ENCODE measurements at regions not wholly inside any gene's neighbourhood (a gene's known extent, or its start where the extent isn't known, plus 50 kb on each side); places are given as distances from the start of the nearest gene placed in this dataset.
"Not testable (repeated sequence)": the region's sequence is repeated elsewhere in the genome, so short reads cannot be mapped to it uniquely, and the experiment has no call there.

- DNase-seq (ENCODE audit: low read depth) = no peak
Measured at GRCh38 chr13:39893808-39894207, 238.3 kb downstream of the COG6 start.

GRCh38 chr13:39894586-39894985 lies 239.1 kb downstream of the COG6 start:
- no peak for DNase-seq (ENCODE audit: low read depth)

GRCh38 chr13:39895254-39895653 lies 239.8 kb downstream of the COG6 start:
- no peak for DNase-seq (ENCODE audit: low read depth)

- no peak for DNase-seq (ENCODE audit: low read depth)
Measured at GRCh38 chr13:39897636-39898035, 242.2 kb downstream of the COG6 start.

GRCh38 chr13:39900106-39900750 lies 244.8 kb downstream of the COG6 start:
- DNase-seq (ENCODE audit: low read depth) = no peak

GRCh38 chr13:39904959-39905358 lies 249.5 kb downstream of the COG6 start:
- no peak for DNase-seq (ENCODE audit: low read depth)

GRCh38 chr13:39909634-39910033 lies 254.2 kb downstream of the COG6 start:
- no peak for DNase-seq (ENCODE audit: low read depth)

GRCh38 chr13:39910041-39910440 lies 254.6 kb downstream of the COG6 start:
- no peak for DNase-seq (ENCODE audit: low read depth)

- DNase-seq (ENCODE audit: low read depth) = no peak
Measured at GRCh38 chr13:39910833-39911232, 255.4 kb downstream of the COG6 start.

GRCh38 chr13:39913339-39913738 lies 257.9 kb downstream of the COG6 start:
- DNase-seq (ENCODE audit: low read depth) = no peak

GRCh38 chr13:39913928-39914327 lies 258.5 kb downstream of the COG6 start:
- no peak for DNase-seq (ENCODE audit: low read depth)

GRCh38 chr13:39915418-39915817 lies 260.0 kb downstream of the COG6 start:
- no peak for DNase-seq (ENCODE audit: low read depth)

GRCh38 chr13:39916330-39916729 lies 260.9 kb downstream of the COG6 start:
- no peak for DNase-seq (ENCODE audit: low read depth)

GRCh38 chr13:39918620-39919236 lies 263.3 kb downstream of the COG6 start:
- no peak for DNase-seq (ENCODE audit: low read depth)

- DNase-seq (ENCODE audit: low read depth) = no peak
Measured at GRCh38 chr13:39920613-39921012, 265.2 kb downstream of the COG6 start.

- DNase-seq (ENCODE audit: low read depth) = no peak
Measured at GRCh38 chr13:39926345-39926744, 270.9 kb downstream of the COG6 start.

- DNase-seq (ENCODE audit: low read depth) = no peak
Measured at GRCh38 chr13:39928261-39928660, 272.8 kb downstream of the COG6 start.

- no peak for DNase-seq (ENCODE audit: low read depth)
Measured at GRCh38 chr13:39929583-39929982, 274.1 kb downstream of the COG6 start.

GRCh38 chr13:39930060-39930459 lies 274.6 kb downstream of the COG6 start:
- DNase-seq (ENCODE audit: low read depth) = no peak

GRCh38 chr13:39930544-39931444 lies 275.3 kb downstream of the COG6 start:
- DNase-seq (ENCODE audit: low read depth) = no peak

GRCh38 chr13:39931505-39931904 lies 276.0 kb downstream of the COG6 start:
- no peak for DNase-seq (ENCODE audit: low read depth)

GRCh38 chr13:39932514-39932913 lies 277.1 kb downstream of the COG6 start:
- DNase-seq (ENCODE audit: low read depth) = not testable (repeated sequence)

- no peak for DNase-seq (ENCODE audit: low read depth)
Measured at GRCh38 chr13:39935155-39935554, 279.7 kb downstream of the COG6 start.

All from HS-27A (cell line).